DOHH2 (cell line): ENCODE measurements at regions not wholly inside any gene's neighbourhood (a gene's known extent, or its start where the extent isn't known, plus 50 kb on each side); places are given as distances from the start of the nearest gene placed in this dataset.

Experiments
- EZH2phosphoT487 ChIP-seq: fragments of 200-600 bp; sonication (generic); IDR thresholded peaks from 2 replicates; pipeline ENCODE4 v1.6.1; 2017; ENCODE audit warnings: borderline replicate concordance, mild to moderate bottlenecking, antibody characterized with exemption, low read length, moderate library complexity, mixed read lengths
- TF ChIP-seq, protein P1 (sequence below): fragments of 200-600 bp; sonication (generic); IDR thresholded peaks from one replicate; pipeline ENCODE4 v1.5.1; 2014; ENCODE audit warnings: antibody characterized with exemption, mild to moderate bottlenecking, low read depth, low read length; ENCODE audit not compliant: poor library complexity, severe bottlenecking

DNA sequence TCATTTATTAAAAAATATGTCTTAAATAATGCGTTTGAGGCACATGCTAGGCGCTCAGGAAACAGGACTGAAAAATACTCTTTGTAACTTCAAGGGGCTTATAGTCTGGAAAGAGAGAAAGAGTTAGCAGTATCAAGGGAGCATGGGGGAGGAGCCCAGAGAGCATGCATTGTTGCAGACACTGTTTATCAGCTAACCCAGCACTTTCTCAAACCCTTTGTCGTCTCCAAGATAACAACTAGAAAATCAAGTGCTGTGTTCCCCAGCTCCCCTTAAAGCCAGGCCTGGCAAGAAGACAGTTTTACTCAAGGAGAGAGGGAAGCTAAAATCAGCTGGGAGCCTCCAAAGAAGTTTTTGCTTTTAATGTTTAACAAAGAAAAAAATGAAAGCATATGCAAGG lies 98.4 kb downstream of the PERP start:
- TF ChIP-seq, protein P1, sequence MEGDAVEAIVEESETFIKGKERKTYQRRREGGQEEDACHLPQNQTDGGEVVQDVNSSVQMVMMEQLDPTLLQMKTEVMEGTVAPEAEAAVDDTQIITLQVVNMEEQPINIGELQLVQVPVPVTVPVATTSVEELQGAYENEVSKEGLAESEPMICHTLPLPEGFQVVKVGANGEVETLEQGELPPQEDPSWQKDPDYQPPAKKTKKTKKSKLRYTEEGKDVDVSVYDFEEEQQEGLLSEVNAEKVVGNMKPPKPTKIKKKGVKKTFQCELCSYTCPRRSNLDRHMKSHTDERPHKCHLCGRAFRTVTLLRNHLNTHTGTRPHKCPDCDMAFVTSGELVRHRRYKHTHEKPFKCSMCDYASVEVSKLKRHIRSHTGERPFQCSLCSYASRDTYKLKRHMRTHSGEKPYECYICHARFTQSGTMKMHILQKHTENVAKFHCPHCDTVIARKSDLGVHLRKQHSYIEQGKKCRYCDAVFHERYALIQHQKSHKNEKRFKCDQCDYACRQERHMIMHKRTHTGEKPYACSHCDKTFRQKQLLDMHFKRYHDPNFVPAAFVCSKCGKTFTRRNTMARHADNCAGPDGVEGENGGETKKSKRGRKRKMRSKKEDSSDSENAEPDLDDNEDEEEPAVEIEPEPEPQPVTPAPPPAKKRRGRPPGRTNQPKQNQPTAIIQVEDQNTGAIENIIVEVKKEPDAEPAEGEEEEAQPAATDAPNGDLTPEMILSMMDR = no peak
- no peak for TF ChIP-seq EZH2phosphoT487
